ENCODE measurements at regions not wholly inside any gene's neighbourhood (a gene's known extent, or its start where the extent isn't known, plus 50 kb on each side); places are given as distances from the start of the nearest gene placed in this dataset.

DNA sequence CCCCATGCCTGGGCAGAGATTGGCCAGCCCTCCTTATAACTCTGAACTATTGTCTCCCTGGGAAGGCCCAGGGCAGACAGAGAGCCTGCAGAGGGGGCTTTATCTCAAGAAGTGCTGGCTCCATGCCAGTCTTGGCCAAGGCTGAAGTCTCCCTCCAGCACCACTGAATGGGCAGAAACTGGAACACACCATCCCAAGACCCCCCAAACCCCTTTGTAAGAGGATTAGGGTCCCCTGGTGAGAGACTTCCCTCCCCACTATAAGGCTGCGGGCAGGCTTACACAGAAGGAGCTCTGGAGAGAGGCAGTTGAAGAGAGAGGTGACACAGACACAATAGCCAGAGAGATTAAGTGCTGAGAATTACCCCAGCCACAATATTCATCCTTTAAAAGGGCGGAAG, 97.2 kb downstream of the NAV1 start:
- Histone ChIP-seq H3K79me1 (replicated peaks; ENCODE audit: low read length, poor library complexity, severe bottlenecking) (peaks cover 38% of the 10 kb centered on the region), H3K4me2 (ENCODE audit: low read length, poor library complexity, severe bottlenecking) (no peak overlapping the region), H3K27ac (ENCODE audit: low read length, poor library complexity, severe bottlenecking) (peak overlapping the region; percentile 34), H4K91ac (ENCODE audit: low read length) (peak overlapping the region; percentile 83), H3K27me3 (ENCODE audit: control insufficient read depth in 1 of 2, insufficient read depth in 1 of 2, low read length in 2 of 2) (no peaks in the 10 kb centered on the region), H3K14ac (ENCODE audit: low read length in 2 of 2) (no peak overlapping the region), H2BK120ac (ENCODE audit: low read depth, low read length) (peak overlapping the region; percentile 96), H3K4me1 (ENCODE audit: control insufficient read depth, insufficient read depth, low read depth, low read length) (peaks cover 14% of the 10 kb centered on the region), H2AFZ (ENCODE audit: low read depth, low read length) (no peak overlapping the region), H2BK5ac (ENCODE audit: low read depth, low read length, poor library complexity, severe bottlenecking) (no peak overlapping the region), H3K9me3 (ENCODE audit: control insufficient read depth, low read length) (no peaks in the 10 kb centered on the region), H2AK5ac (ENCODE audit: low read length, severe bottlenecking) (peak overlapping the region; percentile 41), H3K4ac (ENCODE audit: low read depth in 1 of 2, low read length in 2 of 2) (peak overlapping the region; percentile 27 to 62), H3K36me3 (ENCODE audit: control insufficient read depth in 1 of 2, insufficient read depth in 2 of 2, low read depth in 1 of 2, low read length in 2 of 2) (peaks cover 26 to 36% of the 10 kb centered on the region in 2 experiments), H2BK12ac (ENCODE audit: low read length in 2 of 2) (peak overlapping the region; percentile 87 to 91), H4K8ac (ENCODE audit: low read length) (peak overlapping the region; percentile 88), H2BK15ac (ENCODE audit: low read depth, poor library complexity, severe bottlenecking) (peak overlapping the region; percentile 55), H3K23ac (ENCODE audit: low read length in 2 of 2) (no peak overlapping the region), H3K9ac (ENCODE audit: low read length) (peak overlapping the region; percentile 31), H3K18ac (ENCODE audit: low read depth in 1 of 2, low read length in 2 of 2) (peak overlapping the region; percentile 89 to 92), H3K4me3 (ENCODE audit: insufficient read depth in 1 of 2, low read depth in 1 of 2, low read length in 2 of 2) (no peak overlapping the region)
- no peak for DNase-seq
- 25% methylated on average over 1 of the region's 2 CpGs for whole genome bisulfite sequencing

DNA sequence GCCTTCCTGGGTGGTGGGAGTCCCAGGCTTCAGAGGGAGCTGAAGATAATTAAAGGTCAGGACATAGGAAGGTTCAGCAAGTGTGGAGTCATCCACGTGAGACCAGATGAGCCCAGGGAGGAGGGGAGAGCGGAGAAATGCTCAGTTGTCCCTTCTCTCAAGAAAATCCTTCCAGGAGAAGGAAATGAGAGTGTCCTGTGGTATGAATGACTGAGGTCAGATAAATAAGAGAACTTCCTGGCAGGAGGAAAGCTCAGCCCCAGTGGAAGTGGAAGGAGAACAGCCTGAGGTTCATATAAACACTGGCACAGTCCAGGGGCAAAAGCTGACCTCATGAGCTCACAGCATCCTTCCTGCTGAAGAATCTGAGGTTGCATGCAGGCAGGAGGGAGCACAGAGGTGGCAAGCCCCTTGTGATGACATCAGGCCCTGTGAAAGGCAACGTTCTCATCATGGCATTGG, 97.6 kb downstream of the NAV1 start:
- Histone ChIP-seq H2BK15ac (ENCODE audit: low read depth, poor library complexity, severe bottlenecking) (peak overlapping the region; percentile 55), H2AFZ (ENCODE audit: low read depth, low read length) (no peak overlapping the region), H3K23ac (ENCODE audit: low read length in 2 of 2) (no peak overlapping the region), H3K14ac (ENCODE audit: low read length in 2 of 2) (no peak overlapping the region), H3K4me3 (ENCODE audit: insufficient read depth in 1 of 2, low read depth in 1 of 2, low read length in 2 of 2) (no peak overlapping the region), H3K27me3 (ENCODE audit: control insufficient read depth in 1 of 2, insufficient read depth in 1 of 2, low read length in 2 of 2) (no peaks in the 10 kb centered on the region), H2BK5ac (ENCODE audit: low read depth, low read length, poor library complexity, severe bottlenecking) (no peak overlapping the region), H4K8ac (ENCODE audit: low read length) (no peak overlapping the region), H3K36me3 (ENCODE audit: control insufficient read depth in 1 of 2, insufficient read depth in 2 of 2, low read depth in 1 of 2, low read length in 2 of 2) (peaks cover 29 to 32% of the 10 kb centered on the region in 2 experiments), H3K18ac (ENCODE audit: low read depth in 1 of 2, low read length in 2 of 2) (peak overlapping the region; percentile 89 to 92), H3K4me2 (ENCODE audit: low read length, poor library complexity, severe bottlenecking) (no peak overlapping the region), H3K4me1 (ENCODE audit: control insufficient read depth, insufficient read depth, low read depth, low read length) (peaks cover 14% of the 10 kb centered on the region), H3K4ac (ENCODE audit: low read depth in 1 of 2, low read length in 2 of 2) (no peak overlapping the region), H3K9ac (ENCODE audit: low read length) (peak overlapping the region; percentile 31), H3K9me3 (ENCODE audit: control insufficient read depth, low read length) (no peaks in the 10 kb centered on the region), H2BK12ac (ENCODE audit: low read length in 2 of 2) (peak overlapping the region in 1 of 2 experiments; percentile 91), H2BK120ac (ENCODE audit: low read depth, low read length) (peak overlapping the region; percentile 96), H3K79me1 (replicated peaks; ENCODE audit: low read length, poor library complexity, severe bottlenecking) (peaks cover 40% of the 10 kb centered on the region), H3K27ac (ENCODE audit: low read length, poor library complexity, severe bottlenecking) (peak overlapping the region; percentile 34), H4K91ac (ENCODE audit: low read length) (no peak overlapping the region), H2AK5ac (ENCODE audit: low read length, severe bottlenecking) (no peak overlapping the region)
- peak; percentile 97 for DNase-seq
- WGBS, result 0% methylated on average over 2 of the region's 3 CpGs

DNA sequence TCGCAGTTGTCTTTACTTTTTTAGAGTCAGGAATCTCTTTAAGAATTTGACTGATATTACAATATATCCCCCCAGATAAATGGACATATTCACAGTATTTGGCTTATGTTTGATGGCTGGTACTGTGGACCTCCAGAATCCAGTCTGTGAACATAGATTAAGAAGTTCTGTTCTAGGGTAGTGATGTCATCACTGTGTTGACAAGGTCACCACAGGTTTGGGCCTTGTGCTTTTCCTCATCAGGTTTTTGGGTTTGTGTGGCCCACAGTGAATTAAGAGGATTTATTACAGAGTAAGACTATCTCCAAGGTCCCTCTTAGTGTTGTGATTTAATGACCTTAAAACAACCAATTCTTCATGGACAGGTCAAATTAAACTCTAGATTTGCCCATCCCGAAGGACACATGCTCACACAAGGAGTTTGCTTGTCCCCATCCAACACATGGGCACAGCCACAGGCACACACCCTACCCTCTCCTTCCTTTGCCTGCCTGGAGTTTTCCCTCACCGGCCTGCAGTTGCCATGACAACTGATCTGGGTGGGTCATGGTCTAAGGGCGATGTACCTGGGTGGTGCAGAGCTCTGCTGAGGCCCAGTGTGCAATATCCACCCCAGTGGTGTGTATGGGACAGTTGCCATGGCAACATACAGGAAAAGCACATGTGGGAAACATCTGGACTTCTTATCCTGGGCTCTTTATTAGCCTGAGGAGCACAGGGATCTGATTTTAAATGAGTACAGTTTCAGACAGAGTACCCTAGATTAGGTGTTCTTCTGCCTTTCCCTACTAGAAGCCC, 98.6 kb downstream of the NAV1 start:
- H2BK120ac ChIP-seq (ENCODE audit: low read depth, low read length), result no peak overlapping the region
- no peaks in the 10 kb centered on the region for H3K9me3 ChIP-seq (ENCODE audit: control insufficient read depth, low read length)
- no peak overlapping the region for H3K4me2 ChIP-seq (ENCODE audit: low read length, poor library complexity, severe bottlenecking)
- H2BK12ac ChIP-seq (ENCODE audit: low read length in 2 of 2), result peak overlapping the region; percentile 11 to 97
- H3K23ac ChIP-seq (ENCODE audit: low read length in 2 of 2), result no peak overlapping the region
- peaks cover 24 to 25% of the 10 kb centered on the region in 2 experiments for H3K36me3 ChIP-seq (ENCODE audit: control insufficient read depth in 1 of 2, insufficient read depth in 2 of 2, low read depth in 1 of 2, low read length in 2 of 2)
- H2BK15ac ChIP-seq (ENCODE audit: low read depth, poor library complexity, severe bottlenecking), result no peak overlapping the region
- H3K14ac ChIP-seq (ENCODE audit: low read length in 2 of 2), result no peak overlapping the region
- peak; percentile 89 for DNase-seq
- no peak overlapping the region for H3K27ac ChIP-seq (ENCODE audit: low read length, poor library complexity, severe bottlenecking)
- H3K18ac ChIP-seq (ENCODE audit: low read depth in 1 of 2, low read length in 2 of 2), result peak overlapping the region; percentile 34 to 91
- no peak overlapping the region for H2AK5ac ChIP-seq (ENCODE audit: low read length, severe bottlenecking)
- H3K9ac ChIP-seq (ENCODE audit: low read length), result peak overlapping the region; percentile 58
- no peak overlapping the region for H3K4me3 ChIP-seq (ENCODE audit: insufficient read depth in 1 of 2, low read depth in 1 of 2, low read length in 2 of 2)
- H2BK5ac ChIP-seq (ENCODE audit: low read depth, low read length, poor library complexity, severe bottlenecking), result no peak overlapping the region
- H3K4ac ChIP-seq (ENCODE audit: low read depth in 1 of 2, low read length in 2 of 2), result peak overlapping the region; percentile 2 to 76
- peaks cover 14% of the 10 kb centered on the region for H3K4me1 ChIP-seq (ENCODE audit: control insufficient read depth, insufficient read depth, low read depth, low read length)
- no peak overlapping the region for H2AFZ ChIP-seq (ENCODE audit: low read depth, low read length)
- WGBS, result 77% methylated on average over 3 of the region's 4 CpGs
- H4K8ac ChIP-seq (ENCODE audit: low read length), result no peak overlapping the region
- peaks cover 36% of the 10 kb centered on the region for H3K79me1 ChIP-seq (replicated peaks; ENCODE audit: low read length, poor library complexity, severe bottlenecking)
- no peaks in the 10 kb centered on the region for H3K27me3 ChIP-seq (ENCODE audit: control insufficient read depth in 1 of 2, insufficient read depth in 1 of 2, low read length in 2 of 2)
- peak overlapping the region; percentile 3 for H4K91ac ChIP-seq (ENCODE audit: low read length)

DNA sequence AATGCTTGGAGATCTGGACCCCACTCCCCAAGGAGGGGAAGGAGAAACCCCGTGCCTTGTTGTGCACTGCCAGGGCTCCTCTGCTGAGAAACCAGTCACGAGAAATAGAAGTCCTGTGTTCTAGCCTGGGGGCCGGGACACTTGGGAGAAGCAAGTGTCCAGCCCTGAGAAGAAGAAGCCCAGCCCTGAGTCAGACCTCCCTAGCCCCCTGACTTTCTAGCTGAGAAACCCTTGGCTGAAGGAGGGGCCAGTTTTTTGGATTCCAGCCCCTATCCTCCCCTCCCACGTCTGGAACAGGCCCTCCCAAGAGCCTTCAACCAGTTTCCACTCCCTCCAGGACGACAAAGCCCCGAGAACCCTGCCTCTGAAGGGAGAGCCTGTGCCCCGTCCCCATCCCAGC, 100.5 kb downstream of the NAV1 start:
- H2AFZ ChIP-seq (ENCODE audit: low read depth, low read length), result no peak overlapping the region
- H4K8ac ChIP-seq (ENCODE audit: low read length), result peak overlapping the region; percentile 28

More for the DNA sequence above, 100.5 kb downstream of the NAV1 start:
- peaks cover 12% of the 10 kb centered on the region for H3K4me1 ChIP-seq (ENCODE audit: control insufficient read depth, insufficient read depth, low read depth, low read length)
- H3K27me3 ChIP-seq (ENCODE audit: control insufficient read depth in 1 of 2, insufficient read depth in 1 of 2, low read length in 2 of 2), result no peaks in the 10 kb centered on the region
- H3K4me2 ChIP-seq (ENCODE audit: low read length, poor library complexity, severe bottlenecking), result no peak overlapping the region
- peak overlapping the region in 1 of 2 experiments; percentile 26 for H3K4me3 ChIP-seq (ENCODE audit: insufficient read depth in 1 of 2, low read depth in 1 of 2, low read length in 2 of 2)
- no peaks in the 10 kb centered on the region for H3K9me3 ChIP-seq (ENCODE audit: control insufficient read depth, low read length)
- no peak overlapping the region for H3K27ac ChIP-seq (ENCODE audit: low read length, poor library complexity, severe bottlenecking)
- no peak overlapping the region for H2BK120ac ChIP-seq (ENCODE audit: low read depth, low read length)
- H3K79me1 ChIP-seq (replicated peaks; ENCODE audit: low read length, poor library complexity, severe bottlenecking), result peaks cover 27% of the 10 kb centered on the region
- DNase-seq, result no peak
- peak overlapping the region; percentile 61 for H2BK15ac ChIP-seq (ENCODE audit: low read depth, poor library complexity, severe bottlenecking)
- H2AK5ac ChIP-seq (ENCODE audit: low read length, severe bottlenecking), result no peak overlapping the region
- peak overlapping the region; percentile 59 to 64 for H2BK12ac ChIP-seq (ENCODE audit: low read length in 2 of 2)
- peak overlapping the region; percentile 34 to 79 for H3K18ac ChIP-seq (ENCODE audit: low read depth in 1 of 2, low read length in 2 of 2)
- H3K36me3 ChIP-seq (ENCODE audit: control insufficient read depth in 1 of 2, insufficient read depth in 2 of 2, low read depth in 1 of 2, low read length in 2 of 2), result peaks cover 17% of the 10 kb centered on the region in 2 experiments
- H2BK5ac ChIP-seq (ENCODE audit: low read depth, low read length, poor library complexity, severe bottlenecking), result no peak overlapping the region
- H3K4ac ChIP-seq (ENCODE audit: low read depth in 1 of 2, low read length in 2 of 2), result peak overlapping the region; percentile 35 to 64
- H3K14ac ChIP-seq (ENCODE audit: low read length in 2 of 2), result no peak overlapping the region
- H3K9ac ChIP-seq (ENCODE audit: low read length), result peak overlapping the region; percentile 69
- H3K23ac ChIP-seq (ENCODE audit: low read length in 2 of 2), result no peak overlapping the region
- peak overlapping the region; percentile 53 for H4K91ac ChIP-seq (ENCODE audit: low read length)
- WGBS, result 74% methylated on average over 6 of the region's 7 CpGs

Data from mesenchymal stem cell (in vitro differentiated cells and primary cell).